Fibroblast of skin of right quadriceps (primary cell): ENCODE measurements at regions not wholly inside any gene's neighbourhood (a gene's known extent, or its start where the extent isn't known, plus 50 kb on each side); places are given as distances from the start of the nearest gene placed in this dataset.

Experiments used
- DNase-seq: peaks from one replicate; pipeline ENCODE4 v3.0.0-alpha.2; 2013

- no peak for DNase-seq
These were observed 537.4 kb upstream of the MMS22L start for GRCh38 chr6:97820400-97820799.

GRCh38 chr6:97822632-97823031, 539.6 kb upstream of the MMS22L start:
- no peak for DNase-seq

- DNase-seq: peak; percentile 92
These were observed 558.7 kb upstream of the MMS22L start for GRCh38 chr6:97841763-97842162.

- no peak for DNase-seq
These were observed 559.5 kb upstream of the MMS22L start for GRCh38 chr6:97842521-97842920.

GRCh38 chr6:97849390-97849789, 566.4 kb upstream of the MMS22L start:
- no peak for DNase-seq

GRCh38 chr6:97850458-97851212, 567.6 kb upstream of the MMS22L start:
- DNase-seq: peak; percentile 71

- DNase-seq: no peak
These were observed 580.7 kb upstream of the MMS22L start for GRCh38 chr6:97863697-97864096.

GRCh38 chr6:97864366-97864765, 581.4 kb upstream of the MMS22L start:
- peak; percentile 11 for DNase-seq

GRCh38 chr6:97864826-97865225, 581.8 kb upstream of the MMS22L start:
- DNase-seq: peak; percentile 34

- DNase-seq: no peak
These were observed 582.6 kb upstream of the MMS22L start for GRCh38 chr6:97865612-97866011.

- DNase-seq: no peak
These were observed 583.6 kb upstream of the MMS22L start for GRCh38 chr6:97866616-97867015.

GRCh38 chr6:97867177-97867576, 584.2 kb upstream of the MMS22L start:
- DNase-seq: no peak

GRCh38 chr6:97870273-97870672, 587.3 kb upstream of the MMS22L start:
- DNase-seq: no peak

- DNase-seq: no peak
These were observed 593.7 kb upstream of the MMS22L start for GRCh38 chr6:97876711-97877110.

GRCh38 chr6:97882755-97883154, 599.7 kb upstream of the MMS22L start:
- DNase-seq: no peak

- DNase-seq: no peak
These were observed 602.3 kb upstream of the MMS22L start for GRCh38 chr6:97885325-97885724.

GRCh38 chr6:97885828-97886227, 602.8 kb upstream of the MMS22L start:
- no peak for DNase-seq

GRCh38 chr6:97901531-97901930, 618.5 kb upstream of the MMS22L start:
- DNase-seq: no peak

- DNase-seq: no peak
These were observed 626.4 kb upstream of the MMS22L start for GRCh38 chr6:97909380-97909779.

- no peak for DNase-seq
These were observed 630.7 kb upstream of the MMS22L start for GRCh38 chr6:97913721-97914120.

- no peak for DNase-seq
These were observed 631.9 kb upstream of the MMS22L start for GRCh38 chr6:97914912-97915311.

- DNase-seq: no peak
These were observed 632.5 kb upstream of the MMS22L start for GRCh38 chr6:97915537-97915936.

- DNase-seq: no peak
These were observed 634.4 kb upstream of the MMS22L start for GRCh38 chr6:97917369-97917768.

GRCh38 chr6:97919046-97919445, 636.0 kb upstream of the MMS22L start:
- no peak for DNase-seq

GRCh38 chr6:97919631-97920030, 636.6 kb upstream of the MMS22L start:
- peak; percentile 1 for DNase-seq
